Stimulated activated CD4-positive, alpha-beta T cell treated with anti-CD3 and anti-CD28 coated beads, Interleukin-4, amount 100 ng/mL, for 4 hours (primary cell): ENCODE measurements at regions not wholly inside any gene's neighbourhood (a gene's known extent, or its start where the extent isn't known, plus 50 kb on each side); places are given as distances from the start of the nearest gene placed in this dataset.

ENCODE experiments used
- DNase-seq, 2 experiments: peaks; one replicate each; pipeline ENCODE4 v3.0.0-alpha.2; 2020

DNA sequence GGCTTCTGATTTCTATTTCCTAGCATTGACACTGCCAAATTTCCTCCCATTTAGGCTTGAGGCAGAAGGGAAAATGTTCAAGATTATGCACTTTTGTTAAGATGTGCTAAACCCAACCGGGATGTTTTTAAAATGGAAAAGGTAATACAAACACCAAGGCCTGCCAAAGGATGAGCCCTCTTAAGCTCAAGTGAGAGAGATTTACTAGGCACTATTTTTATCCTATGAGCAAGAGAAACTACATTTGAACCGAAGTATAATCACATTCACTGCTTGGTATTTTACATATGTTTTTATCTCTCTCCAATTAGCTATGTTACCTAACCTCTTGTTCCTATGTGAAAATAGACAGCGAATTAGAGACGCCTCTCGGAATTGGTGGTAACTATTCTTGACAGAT, 295.8 kb downstream of the GABRB3 start:
- DNase-seq: no peak

DNA sequence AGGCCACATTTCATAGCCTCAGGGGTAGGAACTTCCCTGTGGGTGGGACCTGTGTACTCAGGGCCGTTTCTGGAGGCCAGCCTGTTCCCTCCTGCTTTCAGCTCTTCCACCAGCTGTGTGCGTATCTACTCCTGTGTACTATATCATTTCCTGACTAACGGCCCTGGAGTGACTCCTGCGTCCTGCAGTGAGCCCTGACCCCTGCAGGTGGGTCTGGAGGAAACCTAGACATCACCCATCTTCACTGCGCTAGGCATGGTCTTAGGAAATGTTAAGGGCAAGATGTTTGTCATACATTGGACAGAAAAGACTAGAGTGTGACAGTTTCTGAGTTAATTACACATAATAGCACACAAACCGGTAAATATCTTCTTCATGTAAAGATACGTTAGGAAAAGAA, 297.3 kb downstream of the GABRB3 start:
- no peak for DNase-seq

DNA sequence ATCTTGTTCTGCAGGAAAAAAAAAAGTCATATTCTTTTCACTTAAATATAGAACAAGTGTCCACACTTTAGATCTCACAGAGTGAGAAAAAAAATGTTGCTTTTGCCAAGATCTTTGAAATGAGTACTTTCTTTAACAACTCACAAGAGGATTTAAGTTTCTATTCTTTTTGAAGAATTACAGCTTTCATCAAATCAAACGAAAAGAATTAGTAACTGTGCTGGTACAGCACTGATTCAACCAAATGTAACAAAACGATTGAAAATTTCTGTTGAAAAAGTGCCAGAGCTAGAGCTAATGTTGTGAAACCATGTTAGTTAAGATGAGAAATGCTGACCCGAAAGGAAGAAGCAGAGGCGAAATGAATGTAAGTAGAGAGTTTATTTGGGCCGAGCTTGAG, 300.2 kb downstream of the GABRB3 start:
- DNase-seq: no peak

DNA sequence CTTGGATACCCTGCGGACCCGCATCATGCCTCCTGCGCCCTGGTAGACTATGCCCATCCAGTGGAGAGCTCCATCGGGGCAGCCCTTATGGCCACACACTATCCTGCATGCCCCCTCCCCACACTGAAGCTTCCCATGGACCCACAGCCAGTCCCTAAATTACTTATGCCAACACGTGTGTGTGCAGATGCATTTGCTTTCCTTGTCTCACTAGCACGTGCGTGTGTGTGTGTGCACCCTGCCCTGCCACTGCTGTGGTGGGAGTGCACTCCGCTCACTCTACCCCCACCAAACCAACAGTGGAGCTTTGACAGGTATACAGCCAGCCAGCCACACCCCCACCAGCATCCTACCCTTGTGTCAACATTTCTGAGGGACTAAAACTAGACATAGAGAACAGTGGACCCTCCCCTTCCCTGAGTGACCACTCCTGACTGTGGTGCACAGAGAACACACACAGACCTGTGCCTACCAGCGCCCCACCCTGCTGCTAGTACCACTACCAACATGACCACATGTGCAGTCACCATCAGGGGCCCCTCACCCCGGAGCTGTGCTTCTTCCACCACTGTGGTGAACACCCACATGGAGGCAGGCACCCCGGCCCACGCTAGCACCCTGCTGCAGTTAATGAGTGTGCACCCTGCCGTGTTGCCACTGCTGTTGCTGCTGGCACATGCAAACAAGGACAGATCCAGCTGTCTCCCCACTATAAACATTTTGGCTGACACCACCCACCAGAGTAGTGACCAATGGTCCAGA, 310.8 kb downstream of the GABRB3 start:
- DNase-seq: no peak

DNA sequence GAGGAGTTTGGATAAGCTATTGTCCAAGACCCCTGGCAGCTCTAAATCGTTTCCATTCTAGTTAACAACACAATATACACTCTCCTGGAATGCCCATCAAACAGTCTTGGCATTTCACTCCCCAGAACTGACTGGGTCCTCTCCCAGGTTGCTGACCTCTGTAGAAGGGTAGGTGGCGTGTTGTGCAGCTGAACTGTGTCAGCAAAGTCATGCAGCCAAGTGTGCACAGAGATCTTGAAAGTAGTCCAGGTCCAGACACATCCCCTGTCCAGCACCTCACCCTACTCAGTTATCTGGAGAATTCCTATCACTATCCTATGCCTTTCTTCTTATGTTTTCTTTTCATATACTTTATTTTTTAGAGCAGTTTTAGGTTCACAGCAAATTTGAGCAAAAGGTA, 312.7 kb downstream of the GABRB3 start:
- DNase-seq: no peak

- DNase-seq: no peak
Measured at GRCh38 chr15:26455828-26456227, 317.0 kb downstream of the GABRB3 start.

DNA sequence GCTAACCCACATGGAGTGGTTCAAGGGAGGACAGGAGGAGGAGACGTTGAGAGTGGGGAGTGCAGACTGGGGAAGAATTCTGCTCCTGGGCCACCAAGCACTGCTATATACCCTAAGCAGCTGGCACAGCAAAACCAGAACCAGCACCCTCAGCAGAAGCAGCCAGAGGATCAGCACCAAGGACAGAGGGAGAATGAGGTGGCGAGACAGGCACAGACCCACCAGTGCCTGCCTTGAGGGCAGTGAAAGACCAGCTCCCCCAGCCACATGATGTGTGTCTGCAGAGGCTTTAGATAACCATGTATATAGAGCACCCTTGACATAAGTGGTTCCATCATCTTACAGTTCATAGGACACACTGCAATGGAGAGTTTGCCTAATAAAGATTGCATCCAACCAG, 319.0 kb downstream of the GABRB3 start:
- DNase-seq: no peak

DNA sequence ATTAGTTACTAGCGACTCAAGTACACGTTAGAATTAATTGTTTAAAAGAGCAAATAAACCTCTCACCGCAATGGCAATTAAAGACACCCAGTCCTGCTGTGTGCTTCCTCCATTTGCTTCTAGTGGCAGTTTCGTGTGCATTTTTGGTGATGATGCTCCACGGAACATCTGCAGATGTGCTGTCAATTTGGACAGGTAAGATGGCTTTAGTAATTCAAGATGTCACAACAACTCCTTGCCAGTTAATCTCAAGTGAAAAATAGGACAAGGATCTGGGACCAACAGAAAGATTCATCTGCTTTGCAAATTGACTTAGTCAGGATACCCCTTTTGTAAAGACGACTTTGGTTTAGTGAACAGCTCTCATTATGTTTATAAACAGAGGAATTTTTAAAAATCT, 320.9 kb downstream of the GABRB3 start:
- no peak for DNase-seq

DNA sequence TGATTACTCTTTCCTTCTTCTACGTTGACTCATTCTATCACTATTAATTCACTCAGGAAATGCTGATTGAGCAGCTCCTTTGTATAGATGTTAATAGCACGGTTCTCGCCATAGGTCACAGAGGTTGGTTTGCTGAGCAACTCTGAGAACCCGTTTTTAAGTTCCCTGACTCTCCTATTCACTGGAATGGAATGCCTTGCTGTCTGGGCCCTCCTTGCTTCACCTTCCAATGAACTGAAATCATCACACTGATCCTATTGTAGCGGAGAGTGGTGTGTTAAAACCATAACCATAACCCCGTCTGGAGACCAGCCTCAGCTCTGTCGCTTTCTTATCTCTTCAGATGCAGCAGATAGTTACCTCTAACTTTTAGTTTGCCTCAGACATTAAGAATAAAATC, 323.6 kb downstream of the GABRB3 start:
- no peak for DNase-seq

GRCh38 chr15:26443321-26443720, 329.5 kb downstream of the GABRB3 start:
- DNase-seq: no peak

- DNase-seq: no peak
Measured at GRCh38 chr15:26442680-26443079, 330.2 kb downstream of the GABRB3 start.

DNA sequence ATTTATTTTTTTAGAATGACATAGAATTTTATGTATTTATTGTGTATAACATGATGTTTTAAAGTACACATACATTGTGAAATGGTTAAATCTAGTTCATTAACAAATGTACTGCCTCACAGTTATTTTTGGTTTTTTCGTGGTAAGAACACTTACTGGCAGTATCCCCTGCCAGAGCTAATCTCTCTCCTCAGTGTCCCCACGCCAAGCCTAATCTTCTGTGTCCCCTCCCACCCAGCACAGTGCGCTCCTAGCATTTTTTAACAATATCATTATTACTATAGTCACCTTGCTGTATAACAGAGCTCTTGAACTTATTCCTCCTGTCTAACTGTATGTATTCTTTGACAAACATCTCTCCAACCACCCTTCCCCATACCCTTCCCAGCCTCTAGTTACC, 333.2 kb downstream of the GABRB3 start:
- no peak for DNase-seq

DNA sequence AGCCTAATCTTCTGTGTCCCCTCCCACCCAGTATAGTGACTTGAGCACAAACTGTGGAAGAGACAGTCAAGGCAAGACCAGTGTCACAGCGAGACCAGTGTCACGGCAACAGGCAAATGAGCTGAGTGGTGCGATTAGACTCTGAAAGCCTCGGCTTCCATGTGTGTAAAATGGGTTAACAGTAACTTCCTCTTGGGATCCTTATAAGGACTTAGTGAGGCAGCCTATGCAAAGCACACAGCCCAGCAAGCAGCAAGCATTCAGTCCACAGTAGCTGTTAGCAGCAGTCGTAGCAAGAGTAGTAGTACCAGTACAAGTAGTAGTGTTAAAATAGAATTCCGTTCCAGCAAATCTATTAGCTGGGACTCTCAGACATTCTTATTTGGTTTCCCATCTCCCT, 334.1 kb downstream of the GABRB3 start:
- no peak for DNase-seq

DNA sequence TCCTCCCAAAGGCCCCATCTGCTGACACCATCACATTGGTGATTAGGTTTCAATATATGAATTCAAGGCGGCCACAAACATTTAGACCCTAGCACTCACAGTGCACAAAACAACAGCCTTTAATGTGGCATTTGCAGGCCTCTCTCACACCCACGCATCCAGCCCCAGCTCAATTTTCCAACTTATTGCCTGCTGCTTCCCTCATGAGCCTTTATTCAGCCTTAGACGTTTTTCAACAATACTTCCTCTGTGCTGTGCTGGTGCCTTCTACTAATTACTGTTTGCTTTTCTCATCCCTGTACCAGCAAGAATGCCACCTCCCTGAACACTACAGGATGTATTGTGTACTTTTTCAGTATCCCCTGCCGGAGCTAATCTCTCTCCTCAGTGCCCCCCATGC, 334.6 kb downstream of the GABRB3 start:
- no peak for DNase-seq

GRCh38 chr15:26433818-26434217, 339.0 kb downstream of the GABRB3 start:
- no peak for DNase-seq

- DNase-seq: no peak
Measured at GRCh38 chr15:26433060-26433459, 339.8 kb downstream of the GABRB3 start.

DNA sequence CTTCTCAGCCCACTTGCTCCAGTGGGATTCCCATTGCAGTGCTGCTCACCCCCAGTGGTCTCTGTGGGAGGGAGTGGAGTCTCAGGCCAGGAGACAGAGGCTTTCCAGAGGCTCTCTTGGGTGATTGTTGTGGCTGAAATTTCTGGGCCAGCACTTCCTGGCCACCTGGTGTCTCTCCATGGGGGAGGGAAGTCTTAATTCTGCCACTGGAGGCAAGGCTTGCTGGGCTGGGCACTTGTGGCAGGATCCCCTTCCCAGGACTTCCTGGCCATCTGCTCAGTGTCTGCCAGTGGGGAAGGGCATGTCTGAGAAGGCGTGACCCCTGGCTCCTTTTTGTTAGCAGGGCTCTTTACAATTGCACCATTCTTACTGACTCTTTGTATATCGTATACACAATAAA, 351.8 kb downstream of the GABRB3 start:
- no peak for DNase-seq

- DNase-seq: no peak
Measured at GRCh38 chr15:26395624-26396023, 377.2 kb downstream of the GABRB3 start.

- DNase-seq: no peak
Measured at GRCh38 chr15:26394801-26395200, 378.1 kb downstream of the GABRB3 start.

DNA sequence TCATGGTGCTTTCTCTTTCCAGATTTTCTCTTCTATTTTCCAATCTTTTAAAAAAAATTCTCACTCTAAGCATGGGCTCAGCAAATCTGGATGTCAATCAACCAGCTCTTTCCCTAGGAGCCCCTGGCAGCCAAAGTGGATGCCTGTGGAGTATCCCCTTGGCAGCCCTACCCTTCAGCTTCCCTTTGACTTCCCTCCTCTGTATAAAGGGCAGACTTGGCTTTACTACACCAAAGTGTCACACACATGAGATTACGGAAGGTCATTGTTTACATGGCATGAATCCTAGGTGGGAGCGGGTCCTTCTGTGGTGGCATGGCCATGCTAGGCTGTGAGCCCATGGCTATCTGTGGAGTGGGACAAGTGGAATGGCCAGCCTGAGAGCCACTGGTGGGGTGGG, 379.9 kb downstream of the GABRB3 start:
- DNase-seq: no peak

DNA sequence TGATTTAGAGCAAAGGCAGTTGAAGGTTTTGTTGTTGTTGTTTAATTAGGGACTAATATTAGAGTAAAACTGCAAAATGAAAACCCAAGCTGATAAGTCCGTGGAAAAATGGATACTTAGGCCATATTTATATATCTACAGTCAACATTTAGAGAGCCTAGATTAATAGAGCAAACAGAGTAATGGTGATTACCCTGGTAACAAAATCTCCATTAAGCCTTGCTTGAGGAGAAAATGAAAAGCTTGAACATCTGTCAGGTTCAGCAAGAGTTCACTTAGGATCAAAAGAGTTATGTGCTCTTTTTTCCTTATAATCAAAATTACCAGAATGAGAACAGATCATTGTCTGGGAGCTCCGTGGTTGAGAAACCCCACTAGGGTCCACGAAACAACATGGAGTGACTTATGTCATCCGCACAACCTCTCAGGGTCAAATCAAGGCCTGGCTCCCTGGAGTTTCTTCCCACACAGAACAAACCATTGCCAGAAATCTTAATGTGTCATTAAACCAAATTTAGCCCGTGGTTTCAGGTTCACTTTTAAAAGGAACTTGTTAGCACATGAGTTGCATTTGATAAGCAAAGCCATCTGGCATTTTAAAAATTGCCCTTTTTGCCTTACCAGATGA, 381.2 kb downstream of the GABRB3 start:
- no peak for DNase-seq

DNA sequence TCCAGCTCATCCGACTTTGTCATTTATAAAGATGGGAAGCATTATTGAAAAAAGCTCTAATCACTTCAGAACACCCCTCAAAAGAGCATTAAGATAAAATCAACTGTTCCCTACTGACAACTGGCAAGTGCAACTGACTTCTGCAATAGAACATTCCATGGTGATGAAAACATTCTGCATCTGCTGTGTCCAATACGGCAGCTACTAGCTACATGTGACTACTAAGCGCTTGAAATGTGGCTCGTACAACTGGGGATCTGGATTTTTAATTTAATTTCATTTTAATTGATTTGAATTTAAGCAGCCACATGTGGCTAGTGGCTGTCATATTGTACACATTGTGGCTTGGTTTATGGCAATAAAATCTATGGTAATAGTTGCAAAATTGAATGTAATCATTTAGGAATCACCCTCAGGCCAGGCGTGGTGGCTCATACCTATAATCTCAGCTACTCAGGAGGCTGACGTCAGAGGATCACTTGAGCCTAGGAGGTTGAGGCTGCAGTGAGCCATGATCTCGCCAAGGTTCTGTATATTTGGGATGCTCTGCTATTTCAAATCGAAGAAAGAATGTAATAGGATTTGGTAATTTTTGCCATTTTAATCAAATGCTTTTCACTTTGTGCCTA, 390.3 kb downstream of the GABRB3 start:
- DNase-seq: no peak

DNA sequence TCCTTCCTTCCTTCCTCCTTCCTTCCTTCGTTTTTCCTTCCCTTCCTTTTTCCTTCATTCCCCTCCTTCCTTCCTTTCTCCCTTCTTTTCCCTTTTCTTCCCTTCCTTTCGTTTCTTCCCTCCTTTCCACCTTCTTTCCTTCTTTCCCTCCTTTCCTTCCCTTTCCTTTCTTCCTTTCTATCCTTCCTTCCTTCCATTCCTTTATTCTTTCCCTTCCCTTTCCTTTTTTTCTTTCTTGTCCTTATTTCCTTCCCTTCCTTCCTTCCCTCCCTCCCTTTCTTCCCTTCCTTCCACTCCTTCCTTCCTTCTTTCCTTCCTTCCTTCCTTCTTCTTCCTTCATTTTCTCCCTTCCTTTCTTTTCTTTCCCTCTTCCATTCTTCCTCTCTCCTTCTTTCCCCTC, 394.6 kb downstream of the GABRB3 start:
- no peak for DNase-seq

GRCh38 chr15:26376243-26376642, 396.6 kb downstream of the GABRB3 start:
- DNase-seq: no peak

- no peak for DNase-seq
Measured at GRCh38 chr15:26374806-26375205, 398.1 kb downstream of the GABRB3 start.
